GM12864 (cell line): ENCODE measurements at regions not wholly inside any gene's neighbourhood (a gene's known extent, or its start where the extent isn't known, plus 50 kb on each side); places are given as distances from the start of the nearest gene placed in this dataset.

Source experiments
- DNase-seq: peaks from one replicate; pipeline ENCODE4 v3.0.0-alpha.2; 2011; ENCODE audit warnings: low read depth
- H3K4me3 ChIP-seq: 2 replicates; pipeline ENCODE4 v1.5.1; 2011; ENCODE audit warnings: mild to moderate bottlenecking, low read depth, low read length, control low read depth
- CTCF ChIP-seq: IDR thresholded peaks from 2 replicates; pipeline ENCODE4 v1.5.1; 2011; ENCODE audit warnings: low read depth, mild to moderate bottlenecking, moderate library complexity, low read length, control low read depth, inconsistent platforms; ENCODE audit errors: missing control alignments

- DNase-seq: no peak
- no peak overlapping the region for H3K4me3 ChIP-seq
- no peak for TF ChIP-seq CTCF
These were observed 580.1 kb upstream of the SEL1L start for GRCh38 chr14:82113710-82114109.

- no peak for DNase-seq
- TF ChIP-seq CTCF: no peak
- no peak overlapping the region for H3K4me3 ChIP-seq
These were observed 583.1 kb upstream of the SEL1L start for GRCh38 chr14:82116721-82117120.

GRCh38 chr14:82122655-82123054, 589.0 kb upstream of the SEL1L start:
- H3K4me3 ChIP-seq: no peak overlapping the region
- no peak for TF ChIP-seq CTCF
- DNase-seq: no peak

- no peak for TF ChIP-seq CTCF
- no peak for DNase-seq
- no peak overlapping the region for H3K4me3 ChIP-seq
These were observed 590.9 kb upstream of the SEL1L start for GRCh38 chr14:82124511-82124910.

- no peak for TF ChIP-seq CTCF
- H3K4me3 ChIP-seq: no peak overlapping the region
- no peak for DNase-seq
These were observed 592.4 kb upstream of the SEL1L start for GRCh38 chr14:82126006-82126405.

GRCh38 chr14:82134411-82134810, 600.8 kb upstream of the SEL1L start:
- no peak for DNase-seq
- no peak overlapping the region for H3K4me3 ChIP-seq
- TF ChIP-seq CTCF: no peak

GRCh38 chr14:82138431-82138830, 604.8 kb upstream of the SEL1L start:
- no peak overlapping the region for H3K4me3 ChIP-seq
- no peak for DNase-seq
- no peak for TF ChIP-seq CTCF
